ENCODE measurements at regions not wholly inside any gene's neighbourhood (a gene's known extent, or its start where the extent isn't known, plus 50 kb on each side); places are given as distances from the start of the nearest gene placed in this dataset.

GRCh38 chr22:48901324-48901723 lies 926.3 kb downstream of the BRD1 start:
- 62 to 67% (median 63%) methylated on average over 8 to 12 of the region's 12 CpGs for WGBS, 5 donors

GRCh38 chr22:48900626-48901025 lies 927.0 kb downstream of the BRD1 start:
- intact Hi-C loops (cut with DNase I; ENCODE audit: low total_unique reads), result no loop called here
- peaks cover 0 to 28% (median 0%) of the 10 kb centered on the region in 3 donors for H3K27me3 ChIP-seq
- TF ChIP-seq CTCF (IDR thresholded peaks at IDR 0.05) (no peak), EP300 (IDR thresholded peaks at IDR 0.05) (no peak), POLR2A (IDR thresholded peaks at IDR 0.05) (no peak), POLR2AphosphoS5 (IDR thresholded peaks at IDR 0.05) (no peak)
- H3K4me3 ChIP-seq, result no peak overlapping the region
- H3K4me1 ChIP-seq, result no peaks in the 10 kb centered on the region
- WGBS, 5 donors, result 76 to 88% (median 79%) methylated on average over 9 of the region's 9 CpGs
- no peaks in the 10 kb centered on the region for H3K36me3 ChIP-seq
- H3K9me3 ChIP-seq, result no peaks in the 10 kb centered on the region
- no peak overlapping the region for H3K27ac ChIP-seq
- no peak for DNase-seq

More at GRCh38 chr22:48901324-48901723, 926.3 kb downstream of the BRD1 start:
- intact Hi-C loops (cut with DNase I; ENCODE audit: low total_unique reads), result no loop called here
- H3K27me3 ChIP-seq, result peaks cover 0 to 31% (median 0%) of the 10 kb centered on the region in 3 donors
- no peaks in the 10 kb centered on the region for H3K36me3 ChIP-seq
- no peaks in the 10 kb centered on the region for H3K9me3 ChIP-seq
- TF ChIP-seq CTCF (IDR thresholded peaks at IDR 0.05), result no peak
- TF ChIP-seq POLR2AphosphoS5 (IDR thresholded peaks at IDR 0.05), result no peak
- TF ChIP-seq POLR2A (IDR thresholded peaks at IDR 0.05), result no peak
- no peak for TF ChIP-seq EP300 (IDR thresholded peaks at IDR 0.05)
- H3K4me1 ChIP-seq, result no peaks in the 10 kb centered on the region
- no peak overlapping the region for H3K4me3 ChIP-seq
- no peak overlapping the region for H3K27ac ChIP-seq
- no peak for DNase-seq

- no peak overlapping the region for H3K27ac ChIP-seq
- H3K9me3 ChIP-seq, result no peaks in the 10 kb centered on the region
- no peak for DNase-seq
- H3K36me3 ChIP-seq, result no peaks in the 10 kb centered on the region
- TF ChIP-seq CTCF (IDR thresholded peaks at IDR 0.05) (no peak), POLR2AphosphoS5 (IDR thresholded peaks at IDR 0.05) (no peak), POLR2A (IDR thresholded peaks at IDR 0.05) (no peak), EP300 (IDR thresholded peaks at IDR 0.05) (no peak)
- H3K4me3 ChIP-seq, result no peak overlapping the region
- intact Hi-C loops (cut with DNase I; ENCODE audit: low total_unique reads), result no loop called here
- H3K27me3 ChIP-seq, result peaks cover 0 to 28% (median 0%) of the 10 kb centered on the region in 3 donors
- no peaks in the 10 kb centered on the region for H3K4me1 ChIP-seq
- WGBS, 5 donors, result 63 to 74% (median 67%) methylated on average over 2 of the region's 2 CpGs
Observed at GRCh38 chr22:48900327-48900597, 927.4 kb downstream of the BRD1 start.

GRCh38 chr22:48899523-48900326 lies 927.9 kb downstream of the BRD1 start:
- 85 to 88% (median 87%) methylated on average over 34 to 42 of the region's 42 CpGs for WGBS, 5 donors
- no peak for TF ChIP-seq EP300 (IDR thresholded peaks at IDR 0.05)
- TF ChIP-seq CTCF (IDR thresholded peaks at IDR 0.05), result no peak
- TF ChIP-seq POLR2A (IDR thresholded peaks at IDR 0.05), result no peak
- TF ChIP-seq POLR2AphosphoS5 (IDR thresholded peaks at IDR 0.05), result no peak

More at GRCh38 chr22:48899523-48900326, 927.9 kb downstream of the BRD1 start:
- Histone ChIP-seq H3K4me3 (no peak overlapping the region), H3K4me1 (no peaks in the 10 kb centered on the region), H3K36me3 (no peaks in the 10 kb centered on the region), H3K27me3 (peaks cover 0 to 26% (median 0%) of the 10 kb centered on the region in 3 donors), H3K9me3 (no peaks in the 10 kb centered on the region), H3K27ac (no peak overlapping the region)
- intact Hi-C loops (cut with DNase I; ENCODE audit: low total_unique reads), result no loop called here
- DNase-seq, result no peak
